ENCODE measurements at regions not wholly inside any gene's neighbourhood (a gene's known extent, or its start where the extent isn't known, plus 50 kb on each side); places are given as distances from the start of the nearest gene placed in this dataset.

- no peak for DNase-seq
These were observed 55.2 kb upstream of the IL12B start for GRCh38 chr5:159385536-159385935.

GRCh38 chr5:159386028-159386711 is 55.9 kb upstream of the IL12B start:
- no peak for DNase-seq

- DNase-seq, result no peak
These were observed 62.6 kb upstream of the IL12B start for GRCh38 chr5:159392871-159393270.

GRCh38 chr5:159393854-159394274 is 63.6 kb upstream of the IL12B start:
- DNase-seq, result no peak

- no peak for DNase-seq
These were observed 64.9 kb upstream of the IL12B start for GRCh38 chr5:159395202-159395601.

- DNase-seq, result no peak
These were observed 68.6 kb upstream of the IL12B start for GRCh38 chr5:159398936-159399335.

GRCh38 chr5:159400476-159400875 is 70.2 kb upstream of the IL12B start:
- DNase-seq, result no peak

GRCh38 chr5:159402311-159402710 is 72.0 kb upstream of the IL12B start:
- no peak for DNase-seq

GRCh38 chr5:159402856-159403255 is 72.6 kb upstream of the IL12B start:
- no peak for DNase-seq

- peak in 1 of 3 experiments; percentile 57 for DNase-seq
These were observed 73.8 kb upstream of the IL12B start for GRCh38 chr5:159403906-159404681.

GRCh38 chr5:159405611-159406031 is 75.3 kb upstream of the IL12B start:
- DNase-seq, result no peak

GRCh38 chr5:159406571-159406970 is 76.3 kb upstream of the IL12B start:
- no peak for DNase-seq

- no peak for DNase-seq
These were observed 79.5 kb upstream of the IL12B start for GRCh38 chr5:159409801-159410200.

- no peak for DNase-seq
These were observed 80.2 kb upstream of the IL12B start for GRCh38 chr5:159410480-159410879.

GRCh38 chr5:159411115-159411514 is 80.8 kb upstream of the IL12B start:
- DNase-seq, result no peak

- no peak for DNase-seq
These were observed 82.2 kb upstream of the IL12B start for GRCh38 chr5:159412284-159413046.

GRCh38 chr5:159414021-159414420 is 83.7 kb upstream of the IL12B start:
- no peak for DNase-seq

- no peak for DNase-seq
These were observed 85.1 kb upstream of the IL12B start for GRCh38 chr5:159415301-159415937.

- DNase-seq, result no peak
These were observed 86.2 kb upstream of the IL12B start for GRCh38 chr5:159416438-159416837.

GRCh38 chr5:159417170-159417569 is 86.9 kb upstream of the IL12B start:
- DNase-seq, result no peak

GRCh38 chr5:159419576-159419975 is 89.3 kb upstream of the IL12B start:
- peak in 1 of 3 experiments; percentile 2 for DNase-seq

GRCh38 chr5:159420940-159421339 is 90.7 kb upstream of the IL12B start:
- DNase-seq, result no peak

GRCh38 chr5:159422361-159422760 is 92.1 kb upstream of the IL12B start:
- no peak for DNase-seq
